BLaER1 treated with 17β-estradiol and CSF1 and Interleukin-3, amounts not matched to agents 10 nM and 100 nM (cell line): ENCODE measurements at regions not wholly inside any gene's neighbourhood (a gene's known extent, or its start where the extent isn't known, plus 50 kb on each side); places are given as distances from the start of the nearest gene placed in this dataset.

Source experiments
- H3K27ac ChIP-seq, 11 experiments: shearing (Covaris generic); formaldehyde crosslinking; 2 replicates each; pipeline ENCODE4 v1.8.1; 2022
- H3K27me3 ChIP-seq, 11 experiments: shearing (Covaris generic); formaldehyde crosslinking; 2 replicates each; pipeline ENCODE4 v1.8.1; 2022
- H3K36me3 ChIP-seq, 11 experiments: shearing (Covaris generic); formaldehyde crosslinking; 2 replicates each; pipeline ENCODE4 v1.8.1; 2022
- H3K4me1 ChIP-seq, 10 experiments: shearing (Covaris generic); formaldehyde crosslinking; 2 replicates each; pipeline ENCODE4 v1.8.1; 2022
- H3K4me2 ChIP-seq, 11 experiments: shearing (Covaris generic); formaldehyde crosslinking; 2 replicates each; pipeline ENCODE4 v1.8.1; 2022
- H3K4me3 ChIP-seq, 10 experiments: shearing (Covaris generic); formaldehyde crosslinking; 2 replicates each; pipeline ENCODE4 v1.8.1; 2022
- H3K9ac ChIP-seq, 11 experiments: shearing (Covaris generic); formaldehyde crosslinking; 2 replicates each; pipeline ENCODE4 v1.8.1; 2022
- H3K9me3 ChIP-seq, 11 experiments: shearing (Covaris generic); formaldehyde crosslinking; replicated peaks in 1 of 11; 2 replicates each; pipeline ENCODE4 v1.8.1; 2022
- H4K20me1 ChIP-seq, 11 experiments: shearing (Covaris generic); formaldehyde crosslinking; 2 replicates each; pipeline ENCODE4 v1.8.1; 2022
- Cebpa-rat ChIP-seq, 11 experiments: shearing (Covaris generic); IDR thresholded peaks; 2 replicates each; pipeline ENCODE4 v1.8.1; 2022

GRCh38 chr1:38571726-38572125 is 287.8 kb downstream of the RRAGC start:
- peaks cover 0 to 4% (median 0%) of the 10 kb centered on the region in 10 experiments; a peak in 1 of 20 replicates for H3K4me1 ChIP-seq
- H3K27me3 ChIP-seq, result peaks cover 0 to 7% (median 0%) of the 10 kb centered on the region in 11 experiments; a peak in 4 of 22 replicates
- H3K9ac ChIP-seq, result no peak overlapping the region
- no peaks in the 10 kb centered on the region for H4K20me1 ChIP-seq
- no peak overlapping the region for H3K4me3 ChIP-seq
- no peak for TF ChIP-seq Cebpa-rat (IDR thresholded peaks at IDR 0.05)
- H3K27ac ChIP-seq, result no peak overlapping the region
- H3K36me3 ChIP-seq, result no peaks in the 10 kb centered on the region
- H3K4me2 ChIP-seq, result no peak overlapping the region
- H3K9me3 ChIP-seq, result no peaks in the 10 kb centered on the region

DNA sequence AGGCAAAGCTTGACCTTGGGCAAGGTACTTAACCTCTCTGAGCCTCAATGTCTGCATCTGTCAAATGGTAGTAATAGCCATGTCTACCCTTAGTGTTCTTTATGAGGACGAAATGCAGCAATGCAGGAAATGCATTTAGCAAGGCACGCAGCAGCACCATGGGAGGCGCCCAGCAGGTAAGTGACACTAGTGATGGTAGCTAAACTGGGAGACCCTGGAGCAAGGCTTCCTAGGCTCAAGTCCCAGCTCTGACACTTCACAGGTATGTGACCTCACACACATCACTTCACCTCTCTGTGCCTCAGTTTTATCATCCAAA is 289.0 kb downstream of the RRAGC start:
- Histone ChIP-seq H4K20me1 (no peaks in the 10 kb centered on the region), H3K4me3 (no peak overlapping the region), H3K4me1 (no peaks in the 10 kb centered on the region), H3K4me2 (no peak overlapping the region), H3K27me3 (no peaks in the 10 kb centered on the region), H3K27ac (no peak overlapping the region), H3K36me3 (no peaks in the 10 kb centered on the region), H3K9me3 (no peaks in the 10 kb centered on the region), H3K9ac (no peak overlapping the region)
- TF ChIP-seq Cebpa-rat (IDR thresholded peaks at IDR 0.05), result no peak

DNA sequence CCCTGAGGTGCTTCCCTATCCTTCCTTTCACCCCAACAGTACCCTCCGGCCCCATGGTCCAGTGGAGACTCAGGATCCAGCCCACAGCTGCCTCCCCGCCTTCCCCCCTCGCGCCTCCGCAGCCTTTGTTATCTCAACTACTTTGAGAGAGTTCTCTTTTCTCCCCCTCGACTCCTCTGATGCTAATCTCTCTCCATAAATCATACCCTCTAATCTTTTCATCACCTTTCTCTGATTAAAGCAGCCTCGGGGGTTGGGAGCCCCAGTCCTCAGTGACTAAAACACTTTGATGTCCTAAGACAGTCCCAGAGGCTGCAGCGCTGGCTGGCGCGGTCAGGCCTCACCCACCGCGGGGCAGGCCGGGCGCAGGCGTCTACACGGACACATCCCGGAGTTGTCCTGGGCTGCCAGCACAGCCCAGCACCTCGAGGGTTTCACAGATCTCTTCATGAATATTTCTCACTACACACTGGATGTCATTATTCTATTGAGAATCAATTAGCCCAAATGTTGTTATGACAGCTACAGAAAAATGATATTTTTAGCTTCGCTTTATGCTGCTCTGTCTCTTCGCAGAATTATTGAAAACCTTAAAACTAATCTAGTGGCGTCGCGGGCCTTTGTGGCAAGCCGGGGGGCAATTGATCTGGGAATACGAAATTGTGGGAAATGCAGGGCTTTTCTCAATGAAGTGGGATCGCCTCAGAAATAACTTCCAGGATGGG is 289.5 kb downstream of the RRAGC start:
- no peak overlapping the region for H3K4me3 ChIP-seq
- H3K27ac ChIP-seq, result no peak overlapping the region
- H3K9ac ChIP-seq, result no peak overlapping the region
- no peaks in the 10 kb centered on the region for H4K20me1 ChIP-seq
- H3K9me3 ChIP-seq, result no peaks in the 10 kb centered on the region
- TF ChIP-seq Cebpa-rat (IDR thresholded peaks at IDR 0.05), result no peak
- no peaks in the 10 kb centered on the region for H3K27me3 ChIP-seq
- H3K36me3 ChIP-seq, result no peaks in the 10 kb centered on the region
- no peaks in the 10 kb centered on the region for H3K4me1 ChIP-seq
- no peak overlapping the region for H3K4me2 ChIP-seq

GRCh38 chr1:38568061-38568857 is 291.3 kb downstream of the RRAGC start:
- no peak overlapping the region for H3K4me3 ChIP-seq
- no peak for TF ChIP-seq Cebpa-rat (IDR thresholded peaks at IDR 0.05)

DNA sequence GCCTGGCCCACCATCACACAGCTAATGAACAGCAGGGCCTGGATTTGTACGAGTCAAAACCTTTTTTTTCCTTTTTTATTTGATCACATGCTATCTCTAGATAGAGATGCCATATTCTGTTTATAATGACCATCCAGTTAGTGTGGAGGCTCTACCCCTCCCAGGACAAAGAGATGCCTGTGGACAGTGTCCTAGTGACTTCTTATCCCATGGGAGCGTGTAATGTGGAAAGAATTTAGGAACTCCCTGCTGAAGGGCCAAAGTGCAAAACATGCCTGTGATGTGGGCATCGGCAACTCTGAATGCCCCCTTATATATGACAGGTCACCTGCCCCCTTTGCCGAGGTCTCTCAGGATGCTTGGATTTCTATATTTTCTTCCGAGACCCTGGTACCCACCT is 292.2 kb downstream of the RRAGC start:
- Histone ChIP-seq H3K9ac (no peak overlapping the region), H3K4me2 (no peak overlapping the region), H4K20me1 (no peaks in the 10 kb centered on the region), H3K4me3 (no peak overlapping the region), H3K36me3 (no peaks in the 10 kb centered on the region), H3K27me3 (no peaks in the 10 kb centered on the region), H3K9me3 (no peaks in the 10 kb centered on the region), H3K27ac (no peak overlapping the region), H3K4me1 (peaks cover 0 to 20% (median 17%) of the 10 kb centered on the region in 10 experiments; a peak in 16 of 20 replicates)
- no peak for TF ChIP-seq Cebpa-rat (IDR thresholded peaks at IDR 0.05)

More at GRCh38 chr1:38568061-38568857, 291.3 kb downstream of the RRAGC start:
- Histone ChIP-seq H3K4me1 (peaks cover 0 to 18% (median 16%) of the 10 kb centered on the region in 10 experiments; a peak in 16 of 20 replicates), H3K36me3 (no peaks in the 10 kb centered on the region), H4K20me1 (no peaks in the 10 kb centered on the region), H3K9ac (no peak overlapping the region), H3K27me3 (no peaks in the 10 kb centered on the region), H3K4me2 (no peak overlapping the region), H3K27ac (no peak overlapping the region), H3K9me3 (no peaks in the 10 kb centered on the region)

DNA sequence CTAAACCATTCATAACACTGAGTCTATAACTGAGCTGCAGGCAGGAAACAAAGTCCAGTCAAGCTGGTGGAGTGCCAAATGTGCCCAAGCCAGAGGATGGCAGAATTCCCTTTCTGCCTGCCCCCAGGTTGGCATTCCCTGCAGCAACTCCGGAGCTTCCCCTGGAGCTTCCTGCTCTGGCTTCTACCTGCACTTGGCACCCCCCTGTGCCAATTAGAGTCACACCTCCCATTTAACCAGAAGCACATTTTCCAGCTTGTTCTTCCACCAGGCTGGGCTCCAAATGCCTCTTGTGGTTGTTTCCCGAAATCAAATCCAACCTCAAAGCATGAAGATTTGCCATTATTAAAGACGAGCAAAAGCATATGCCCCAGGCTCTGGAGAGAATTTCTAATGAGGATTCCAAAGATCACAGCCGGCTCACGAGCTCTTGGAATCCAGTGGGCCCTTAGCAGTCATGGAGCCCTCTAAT is 294.5 kb downstream of the RRAGC start:
- Histone ChIP-seq H3K36me3 (no peaks in the 10 kb centered on the region), H3K9me3 (no peaks in the 10 kb centered on the region), H4K20me1 (no peaks in the 10 kb centered on the region), H3K27ac (no peak overlapping the region), H3K9ac (no peak overlapping the region), H3K27me3 (no peaks in the 10 kb centered on the region), H3K4me1 (peaks cover 10 to 36% (median 32%) of the 10 kb centered on the region in 10 experiments), H3K4me3 (no peak overlapping the region), H3K4me2 (peak overlapping the region in 7 of 11 experiments; percentile 25 to 71 (median 60); a peak in 9 of 22 replicates)
- no peak for TF ChIP-seq Cebpa-rat (IDR thresholded peaks at IDR 0.05)

DNA sequence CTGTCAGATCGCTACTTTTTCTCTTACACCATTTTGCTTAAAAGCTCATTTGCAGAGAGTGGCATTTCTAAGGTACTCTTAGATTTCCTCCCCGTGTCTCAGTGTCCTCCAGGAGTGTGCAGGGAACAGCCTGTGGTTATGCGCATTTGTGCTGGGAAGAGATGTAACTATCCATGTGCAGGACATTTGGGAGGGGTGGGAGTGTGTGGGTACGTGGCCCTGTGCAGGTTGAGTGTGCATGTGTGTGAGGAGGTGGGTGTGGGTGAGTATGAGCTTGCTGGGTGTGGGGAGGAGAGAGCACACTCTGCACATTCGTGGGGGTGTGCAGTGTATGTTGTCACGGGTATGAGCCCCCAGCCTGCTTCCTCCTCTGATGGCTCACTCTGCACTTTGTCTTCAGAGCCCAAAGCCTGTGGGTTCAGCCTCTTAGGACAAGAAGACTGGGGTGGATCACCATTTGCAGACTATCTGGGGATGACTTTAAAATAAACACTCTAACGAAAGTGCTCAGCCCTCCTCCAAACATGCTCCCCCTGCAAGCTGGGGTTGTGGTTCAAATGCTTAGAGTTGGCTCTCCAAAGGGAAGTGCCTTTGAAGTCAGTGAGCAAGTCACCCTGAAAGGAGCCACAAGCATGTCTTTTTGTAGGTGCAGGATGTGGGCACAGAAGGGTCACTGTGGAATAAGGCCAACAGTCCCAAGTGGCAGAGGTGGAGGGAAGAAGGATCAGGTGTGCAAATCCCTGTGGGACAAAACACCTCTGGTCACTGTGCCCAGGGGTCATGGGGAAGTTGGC is 295.4 kb downstream of the RRAGC start:
- no peak overlapping the region for H3K27ac ChIP-seq
- no peak overlapping the region for H3K4me3 ChIP-seq
- no peaks in the 10 kb centered on the region for H3K27me3 ChIP-seq
- H4K20me1 ChIP-seq, result no peaks in the 10 kb centered on the region
- no peaks in the 10 kb centered on the region for H3K9me3 ChIP-seq
- no peak for TF ChIP-seq Cebpa-rat (IDR thresholded peaks at IDR 0.05)
- H3K36me3 ChIP-seq, result no peaks in the 10 kb centered on the region
- no peak overlapping the region for H3K9ac ChIP-seq
- H3K4me2 ChIP-seq, result peak overlapping the region in 10 of 11 experiments; percentile 6 to 71 (median 54); a peak in 17 of 22 replicates
- peaks cover 17 to 44% (median 40%) of the 10 kb centered on the region in 10 experiments for H3K4me1 ChIP-seq

GRCh38 chr1:38561725-38562124 is 297.8 kb downstream of the RRAGC start:
- no peak for TF ChIP-seq Cebpa-rat (IDR thresholded peaks at IDR 0.05)

GRCh38 chr1:38561110-38561509 is 298.5 kb downstream of the RRAGC start:
- H3K27me3 ChIP-seq, result no peaks in the 10 kb centered on the region
- no peak overlapping the region for H3K4me3 ChIP-seq
- H3K27ac ChIP-seq, result no peak overlapping the region
- no peaks in the 10 kb centered on the region for H4K20me1 ChIP-seq
- H3K9me3 ChIP-seq, result no peaks in the 10 kb centered on the region
- peaks cover 21 to 64% (median 56%) of the 10 kb centered on the region in 10 experiments for H3K4me1 ChIP-seq
- H3K9ac ChIP-seq, result no peak overlapping the region
- H3K4me2 ChIP-seq, result peak overlapping the region; percentile 86 to 98 (median 94)
- H3K36me3 ChIP-seq, result no peaks in the 10 kb centered on the region
- no peak for TF ChIP-seq Cebpa-rat (IDR thresholded peaks at IDR 0.05)

More at GRCh38 chr1:38561725-38562124, 297.8 kb downstream of the RRAGC start:
- H3K27me3 ChIP-seq, result no peaks in the 10 kb centered on the region
- no peak overlapping the region for H3K4me3 ChIP-seq
- no peaks in the 10 kb centered on the region for H4K20me1 ChIP-seq
- peak overlapping the region in 6 of 11 experiments; percentile 88 to 96 (median 94); a peak in 7 of 22 replicates for H3K4me2 ChIP-seq
- H3K27ac ChIP-seq, result no peak overlapping the region
- H3K36me3 ChIP-seq, result no peaks in the 10 kb centered on the region
- H3K9me3 ChIP-seq, result no peaks in the 10 kb centered on the region
- H3K4me1 ChIP-seq, result peaks cover 21 to 64% (median 56%) of the 10 kb centered on the region in 10 experiments
- H3K9ac ChIP-seq, result no peak overlapping the region
